OCI-LY1 (cell line): ENCODE measurements at regions not wholly inside any gene's neighbourhood (a gene's known extent, or its start where the extent isn't known, plus 50 kb on each side); places are given as distances from the start of the nearest gene placed in this dataset.

Source experiments
- EZH2 ChIP-seq: fragments of 200-600 bp; sonication (generic), shearing (Covaris generic); IDR thresholded peaks from 2 replicates; pipeline ENCODE4 v1.8.0; 2017; ENCODE audit warnings: borderline replicate concordance, mixed run types, mild to moderate bottlenecking, antibody characterized with exemption, low read length, moderate library complexity, mixed read lengths
- TF ChIP-seq, protein P1 (sequence below): fragments of 200-600 bp; sonication (generic), shearing (Covaris generic); IDR thresholded peaks from 2 replicates; pipeline ENCODE4 v1.5.1; 2017; ENCODE audit warnings: mild to moderate bottlenecking, antibody characterized with exemption, low read length, moderate library complexity, mixed read lengths

DNA sequence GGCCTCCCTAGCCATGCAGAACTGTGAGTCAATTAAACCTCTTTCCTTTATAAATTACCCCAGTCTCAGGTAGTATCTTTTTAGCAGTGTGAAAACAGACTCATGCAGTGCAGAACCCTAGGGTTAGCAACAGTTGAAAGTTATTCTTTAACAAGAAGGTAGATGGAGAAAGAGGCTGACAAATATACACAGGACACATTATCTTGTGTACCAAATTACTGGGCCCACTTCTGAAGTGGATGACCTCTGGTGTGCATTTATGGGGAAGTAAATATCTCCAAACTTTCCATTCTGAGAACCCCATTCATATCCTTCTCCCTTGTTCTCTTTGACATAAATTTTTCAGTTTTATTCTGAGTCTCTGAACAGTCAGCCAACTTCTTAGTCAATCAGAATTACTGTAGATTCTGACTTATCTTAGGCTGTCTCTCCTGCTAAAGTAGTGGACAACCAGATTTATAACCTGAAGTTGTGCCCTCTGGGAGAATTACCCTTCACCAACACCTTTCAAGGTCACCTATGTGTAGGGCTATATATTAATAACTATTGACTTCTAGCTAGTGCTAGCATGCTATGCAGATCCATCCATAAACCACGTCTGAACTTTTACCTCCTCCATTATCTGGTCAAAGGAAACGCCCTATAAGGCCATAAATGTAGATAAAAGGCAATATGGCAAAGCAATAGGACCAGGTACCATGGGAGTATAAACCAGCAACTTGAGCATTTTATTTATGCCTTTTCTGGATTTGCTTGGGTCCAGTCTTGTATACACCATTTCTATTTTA lies 72.5 kb upstream of the TAB3 start:
- TF ChIP-seq, protein P1, sequence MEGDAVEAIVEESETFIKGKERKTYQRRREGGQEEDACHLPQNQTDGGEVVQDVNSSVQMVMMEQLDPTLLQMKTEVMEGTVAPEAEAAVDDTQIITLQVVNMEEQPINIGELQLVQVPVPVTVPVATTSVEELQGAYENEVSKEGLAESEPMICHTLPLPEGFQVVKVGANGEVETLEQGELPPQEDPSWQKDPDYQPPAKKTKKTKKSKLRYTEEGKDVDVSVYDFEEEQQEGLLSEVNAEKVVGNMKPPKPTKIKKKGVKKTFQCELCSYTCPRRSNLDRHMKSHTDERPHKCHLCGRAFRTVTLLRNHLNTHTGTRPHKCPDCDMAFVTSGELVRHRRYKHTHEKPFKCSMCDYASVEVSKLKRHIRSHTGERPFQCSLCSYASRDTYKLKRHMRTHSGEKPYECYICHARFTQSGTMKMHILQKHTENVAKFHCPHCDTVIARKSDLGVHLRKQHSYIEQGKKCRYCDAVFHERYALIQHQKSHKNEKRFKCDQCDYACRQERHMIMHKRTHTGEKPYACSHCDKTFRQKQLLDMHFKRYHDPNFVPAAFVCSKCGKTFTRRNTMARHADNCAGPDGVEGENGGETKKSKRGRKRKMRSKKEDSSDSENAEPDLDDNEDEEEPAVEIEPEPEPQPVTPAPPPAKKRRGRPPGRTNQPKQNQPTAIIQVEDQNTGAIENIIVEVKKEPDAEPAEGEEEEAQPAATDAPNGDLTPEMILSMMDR = no peak
- TF ChIP-seq EZH2 = no peak
